ENCODE measurements at regions not wholly inside any gene's neighbourhood (a gene's known extent, or its start where the extent isn't known, plus 50 kb on each side); places are given as distances from the start of the nearest gene placed in this dataset.

DNA sequence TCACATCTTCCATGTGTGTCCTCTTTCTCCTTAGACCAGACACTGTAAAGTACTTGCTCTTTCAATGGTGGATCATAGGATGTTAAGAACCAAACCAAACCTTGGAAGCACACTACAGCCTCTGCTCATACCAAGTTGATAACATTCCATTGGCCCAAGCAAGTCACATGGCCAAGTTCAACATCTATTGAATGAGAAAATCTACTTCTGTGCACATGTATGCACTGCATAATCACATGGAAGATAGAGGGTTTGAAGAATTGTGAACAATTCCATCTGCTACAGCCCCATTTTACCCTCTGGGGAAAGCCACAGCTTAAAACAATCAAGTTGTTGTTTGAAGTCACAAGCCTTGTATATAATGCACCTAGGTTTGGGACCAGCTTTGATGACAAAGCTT lies 68.2 kb downstream of the MFAP3 start:
- no peaks in the 10 kb centered on the region for H3K9me3 ChIP-seq
- no peaks in the 10 kb centered on the region for H3K4me1 ChIP-seq
- H3K36me3 ChIP-seq (replicated peaks), result no peaks in the 10 kb centered on the region
- H3K4me3 ChIP-seq, result no peak overlapping the region
- in situ Hi-C loops (cut with MboI; ENCODE audit: low sequenced_read_pairs), result no loop called here
- DNase-seq (ENCODE audit: low spot score in 2 of 2), result no peak
- peaks cover 7% of the 10 kb centered on the region for H3K27me3 ChIP-seq (ENCODE audit: low read depth)

DNA sequence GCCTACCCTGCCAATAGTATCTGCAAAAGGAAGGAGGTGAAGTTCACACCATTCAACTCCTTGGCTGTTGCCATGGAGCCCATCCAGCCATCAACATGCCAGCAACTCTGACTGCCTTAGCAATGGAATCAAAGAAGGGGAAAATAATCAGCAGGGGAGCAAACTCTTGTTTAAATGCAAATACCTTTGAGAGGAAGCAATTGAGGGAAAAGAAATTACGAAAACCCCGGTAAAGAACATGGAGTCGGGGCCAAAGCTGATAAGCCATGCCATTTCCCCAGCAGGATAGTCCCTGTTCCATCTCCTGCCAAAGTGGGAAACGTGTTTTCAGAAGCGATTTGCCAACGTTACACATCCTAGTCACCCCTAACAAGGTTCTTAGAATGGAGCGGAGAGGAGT lies 69.0 kb downstream of the MFAP3 start:
- DNase-seq (ENCODE audit: low spot score in 2 of 2), result no peak

DNA sequence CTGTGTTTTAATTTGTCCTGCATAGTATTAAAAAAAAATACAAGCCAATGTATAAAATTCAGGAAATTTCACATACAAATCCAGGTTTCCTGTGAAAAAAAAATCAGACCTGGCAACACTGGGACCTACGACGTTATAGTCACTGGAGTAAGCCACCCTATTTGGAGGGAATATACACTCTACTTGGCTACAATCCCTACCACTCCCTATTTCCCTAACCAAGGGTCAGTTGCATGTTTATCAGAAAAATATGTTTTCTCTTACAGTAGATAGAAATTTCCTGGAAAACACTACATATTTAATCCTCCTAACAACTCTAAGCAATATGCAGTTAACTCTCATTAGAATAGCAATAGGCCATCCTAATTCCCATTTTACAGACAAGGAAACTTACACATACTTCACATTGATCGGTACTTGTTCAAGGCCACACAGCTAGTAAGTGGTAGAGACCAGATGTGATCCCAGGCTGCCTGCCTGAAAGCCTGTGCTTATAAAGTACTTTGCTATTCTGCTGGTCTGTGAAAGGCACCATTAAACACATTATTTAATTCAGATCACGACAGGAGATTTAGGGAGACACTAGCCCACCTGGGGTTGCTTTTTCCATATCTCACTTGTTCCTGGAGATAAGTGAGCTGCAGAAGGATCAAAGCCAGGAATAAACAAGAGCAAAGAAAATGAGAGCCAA lies 70.8 kb downstream of the MFAP3 start:
- in situ Hi-C loops (cut with MboI; ENCODE audit: low sequenced_read_pairs), result no loop called here
- DNase-seq (ENCODE audit: low spot score in 2 of 2), result no peak

More for the DNA sequence above, 69.0 kb downstream of the MFAP3 start:
- Histone ChIP-seq H3K4me1 (no peaks in the 10 kb centered on the region), H3K4me3 (no peak overlapping the region), H3K36me3 (replicated peaks) (no peaks in the 10 kb centered on the region), H3K9me3 (no peaks in the 10 kb centered on the region), H3K27me3 (ENCODE audit: low read depth) (peaks cover 8% of the 10 kb centered on the region)
- in situ Hi-C loops (cut with MboI; ENCODE audit: low sequenced_read_pairs), result no loop called here

DNA sequence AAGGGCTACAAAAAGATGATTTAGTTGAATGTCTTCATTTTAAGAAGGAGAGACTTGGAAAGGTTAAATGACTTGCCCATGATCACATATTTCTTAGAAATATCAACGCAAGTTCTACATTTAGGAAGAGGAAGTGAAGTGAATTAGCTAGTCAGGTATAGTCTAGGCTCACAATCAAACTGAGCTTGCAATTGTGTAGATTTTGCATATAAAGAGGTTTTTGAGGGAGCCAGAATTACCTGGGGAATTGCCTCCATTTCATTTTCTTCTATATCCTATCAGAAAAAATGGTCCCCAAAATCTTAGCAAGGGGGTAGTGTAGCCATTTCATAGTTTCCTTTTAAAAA lies 71.3 kb downstream of the MFAP3 start:
- no peaks in the 10 kb centered on the region for H3K9me3 ChIP-seq
- in situ Hi-C loops (cut with MboI; ENCODE audit: low sequenced_read_pairs), result no loop called here
- no peak for DNase-seq (ENCODE audit: low spot score in 2 of 2)
- peaks cover 12% of the 10 kb centered on the region for H3K27me3 ChIP-seq (ENCODE audit: low read depth)
- H3K4me3 ChIP-seq, result no peak overlapping the region
- H3K36me3 ChIP-seq (replicated peaks), result no peaks in the 10 kb centered on the region
- H3K4me1 ChIP-seq, result no peaks in the 10 kb centered on the region

More for the DNA sequence above, 70.8 kb downstream of the MFAP3 start:
- no peak overlapping the region for H3K4me3 ChIP-seq
- peaks cover 15% of the 10 kb centered on the region for H3K27me3 ChIP-seq (ENCODE audit: low read depth)
- no peaks in the 10 kb centered on the region for H3K4me1 ChIP-seq
- H3K36me3 ChIP-seq (replicated peaks), result no peaks in the 10 kb centered on the region
- no peaks in the 10 kb centered on the region for H3K9me3 ChIP-seq

DNA sequence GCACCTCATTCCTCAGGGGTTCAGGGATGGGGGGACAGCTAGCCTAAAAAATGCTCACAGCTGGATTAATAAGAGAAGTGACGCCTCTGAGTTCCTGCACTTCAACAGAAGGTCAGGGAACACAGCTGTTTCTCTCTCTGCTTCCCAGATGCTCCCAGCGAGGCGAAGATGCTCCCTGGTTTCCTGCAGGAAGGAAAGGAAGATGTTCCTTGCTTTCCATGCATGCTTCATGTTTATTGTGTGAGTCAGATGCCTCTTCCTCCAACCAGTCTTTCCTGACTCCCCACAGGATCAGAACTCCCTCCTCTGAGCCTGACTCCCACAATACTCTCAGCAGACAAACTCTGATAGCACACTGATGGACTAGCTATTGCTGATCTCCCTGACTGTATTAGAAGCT lies 71.9 kb downstream of the MFAP3 start:
- Histone ChIP-seq H3K4me3 (no peak overlapping the region), H3K9me3 (no peaks in the 10 kb centered on the region), H3K27me3 (ENCODE audit: low read depth) (peaks cover 10% of the 10 kb centered on the region), H3K36me3 (replicated peaks) (no peaks in the 10 kb centered on the region), H3K4me1 (no peaks in the 10 kb centered on the region)
- in situ Hi-C loops (cut with MboI; ENCODE audit: low sequenced_read_pairs), result no loop called here
- DNase-seq (ENCODE audit: low spot score in 2 of 2), result no peak

DNA sequence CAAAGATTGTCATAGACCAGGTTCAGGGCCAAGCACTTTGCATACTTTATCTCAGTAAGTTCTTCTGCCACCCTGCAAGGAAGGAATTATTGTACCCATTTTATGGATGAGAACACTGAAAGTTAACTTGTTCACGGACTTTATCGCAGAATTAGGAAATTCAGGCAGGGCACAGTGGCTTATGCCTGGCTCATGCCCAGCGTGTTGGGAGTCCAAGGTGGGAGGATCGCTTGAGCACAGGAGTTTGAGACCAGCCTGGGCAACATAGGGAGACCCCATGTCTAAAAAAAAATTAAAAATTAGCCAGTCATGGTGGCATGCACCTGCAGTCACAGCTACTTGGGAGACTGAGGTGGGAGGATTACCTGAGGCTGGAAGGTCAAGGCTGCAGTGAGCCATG lies 72.4 kb downstream of the MFAP3 start:
- in situ Hi-C loops (cut with MboI; ENCODE audit: low sequenced_read_pairs), result no loop called here
- Histone ChIP-seq H3K27me3 (ENCODE audit: low read depth) (peaks cover 10% of the 10 kb centered on the region), H3K9me3 (no peaks in the 10 kb centered on the region), H3K4me1 (no peaks in the 10 kb centered on the region), H3K4me3 (no peak overlapping the region), H3K36me3 (replicated peaks) (no peaks in the 10 kb centered on the region)
- DNase-seq (ENCODE audit: low spot score in 2 of 2), result no peak

DNA sequence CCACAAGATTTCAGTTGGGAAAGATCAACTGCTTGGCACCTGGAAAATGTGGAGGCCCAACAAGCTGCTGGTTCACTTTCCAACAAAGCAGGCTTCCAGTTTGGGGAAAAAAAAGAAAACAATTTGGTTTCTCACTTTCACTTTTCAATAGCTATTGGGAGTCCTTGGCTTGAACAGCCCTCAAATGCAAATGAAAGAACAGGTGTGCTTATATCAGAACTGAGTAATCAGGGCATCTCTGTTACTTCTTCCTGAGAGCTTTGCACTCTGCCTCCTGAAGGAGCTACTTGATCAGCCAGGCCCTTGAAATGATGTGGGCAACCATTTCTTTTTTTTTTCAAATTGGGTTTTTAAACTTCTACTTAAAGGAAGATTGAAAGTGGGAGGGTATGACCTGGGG lies 73.5 kb downstream of the MFAP3 start:
- Histone ChIP-seq H3K27me3 (ENCODE audit: low read depth) (peaks cover 10% of the 10 kb centered on the region), H3K4me1 (no peaks in the 10 kb centered on the region), H3K36me3 (replicated peaks) (no peaks in the 10 kb centered on the region), H3K4me3 (no peak overlapping the region), H3K9me3 (no peaks in the 10 kb centered on the region)
- in situ Hi-C loops (cut with MboI; ENCODE audit: low sequenced_read_pairs), result no loop called here
- no peak for DNase-seq (ENCODE audit: low spot score in 2 of 2)

DNA sequence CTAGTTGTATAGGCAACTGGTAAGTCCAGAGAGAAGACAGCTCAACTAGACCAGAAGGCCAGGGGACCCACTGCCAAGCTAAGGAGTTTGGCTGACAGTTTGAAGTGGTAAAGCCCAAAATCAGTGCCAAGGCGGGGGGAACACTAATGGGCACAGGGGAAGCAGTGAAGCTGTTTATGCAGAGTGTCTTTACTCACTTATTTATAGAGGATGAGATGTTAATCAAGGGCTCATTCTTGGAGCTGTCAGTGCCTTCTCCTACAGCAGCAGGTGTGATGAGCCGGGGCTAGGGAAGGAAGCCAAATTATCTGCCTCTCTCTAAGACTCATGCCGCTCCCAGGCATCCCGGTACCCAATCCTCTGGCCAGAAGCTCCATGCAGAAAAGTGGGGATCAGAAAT lies 75.2 kb upstream of the GALNT10 start:
- in situ Hi-C loops (cut with MboI; ENCODE audit: low sequenced_read_pairs), result no loop called here
- Histone ChIP-seq H3K4me1 (no peaks in the 10 kb centered on the region), H3K36me3 (replicated peaks) (no peaks in the 10 kb centered on the region), H3K9me3 (no peaks in the 10 kb centered on the region), H3K4me3 (no peak overlapping the region), H3K27me3 (ENCODE audit: low read depth) (peaks cover 8% of the 10 kb centered on the region; the same call in 1 of the 2 replicates)
- no peak for DNase-seq (ENCODE audit: low spot score in 2 of 2)

DNA sequence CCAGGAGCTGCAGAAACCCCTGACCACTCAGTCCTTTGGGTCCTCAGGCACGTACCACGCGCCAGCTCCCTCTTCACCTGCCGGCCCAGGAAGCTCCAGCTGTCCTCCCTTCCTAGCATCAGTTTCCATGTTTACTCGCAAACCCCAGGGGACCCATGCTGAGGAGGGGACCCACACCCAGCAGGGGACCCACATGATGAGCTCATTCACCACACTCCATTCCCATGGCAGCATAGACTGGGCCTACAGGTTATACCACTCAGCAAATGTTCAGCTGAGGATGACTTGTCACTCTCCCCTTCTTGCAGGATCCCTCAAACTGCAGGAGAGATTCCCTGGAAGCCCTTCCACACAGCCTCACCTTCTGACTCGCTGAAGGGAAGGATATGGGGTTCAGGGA lies 73.5 kb upstream of the GALNT10 start:
- no peaks in the 10 kb centered on the region for H3K4me1 ChIP-seq
- no peak overlapping the region for H3K4me3 ChIP-seq
- H3K36me3 ChIP-seq (replicated peaks), result no peaks in the 10 kb centered on the region
- H3K27me3 ChIP-seq (ENCODE audit: low read depth), result peaks cover 8% of the 10 kb centered on the region; the same call in 1 of the 2 replicates
- in situ Hi-C loops (cut with MboI; ENCODE audit: low sequenced_read_pairs), result no loop called here
- no peak for DNase-seq (ENCODE audit: low spot score in 2 of 2)
- H3K9me3 ChIP-seq, result no peaks in the 10 kb centered on the region

DNA sequence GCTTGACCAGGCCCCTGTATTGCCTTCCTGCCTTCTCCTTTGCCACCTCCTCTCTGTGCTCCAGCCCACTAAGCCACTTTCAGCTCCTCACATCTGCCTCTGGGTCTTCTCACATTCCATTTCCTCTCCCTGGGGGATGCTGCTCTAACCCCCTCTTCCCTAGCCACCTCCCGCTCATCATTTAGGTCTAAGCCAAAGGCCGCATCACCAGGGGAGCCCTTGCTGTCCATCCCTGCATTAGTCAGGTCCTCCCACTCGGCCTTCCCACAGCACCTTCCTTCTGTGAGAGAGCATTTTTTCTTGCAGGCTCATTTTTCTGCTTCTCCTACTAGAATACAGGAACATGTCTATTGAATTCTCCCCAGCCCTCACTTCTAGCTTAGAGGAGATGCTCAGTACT lies 72.6 kb upstream of the GALNT10 start:
- in situ Hi-C loops (cut with MboI; ENCODE audit: low sequenced_read_pairs), result no loop called here
- Histone ChIP-seq H3K4me1 (no peaks in the 10 kb centered on the region), H3K27me3 (ENCODE audit: low read depth) (peaks cover 5% of the 10 kb centered on the region; the same call in 1 of the 2 replicates), H3K9me3 (no peaks in the 10 kb centered on the region), H3K36me3 (replicated peaks) (no peaks in the 10 kb centered on the region), H3K4me3 (no peak overlapping the region)
- no peak for DNase-seq (ENCODE audit: low spot score in 2 of 2)

DNA sequence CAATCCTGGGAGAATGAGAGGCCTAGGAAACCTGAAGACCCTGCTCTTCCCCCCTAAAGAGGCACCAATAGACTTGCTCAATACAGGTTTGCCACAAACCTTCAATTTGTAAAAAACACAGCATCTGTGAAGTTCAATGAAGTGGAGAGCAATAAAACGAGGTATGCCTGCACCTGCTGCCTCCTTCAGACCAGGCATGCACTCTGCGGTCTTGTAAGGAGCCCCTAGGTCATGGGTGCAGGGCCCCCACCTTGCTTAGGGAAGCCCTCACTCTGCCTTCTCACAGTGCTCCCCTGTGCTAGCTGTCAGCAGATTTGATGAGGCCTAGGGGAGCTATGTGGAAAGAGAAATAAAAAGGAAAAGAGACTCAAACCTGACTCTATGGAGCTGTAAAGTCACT lies 72.1 kb upstream of the GALNT10 start:
- DNase-seq (ENCODE audit: low spot score in 2 of 2), result no peak
- no peaks in the 10 kb centered on the region for H3K9me3 ChIP-seq
- H3K4me1 ChIP-seq, result no peaks in the 10 kb centered on the region
- H3K27me3 ChIP-seq (ENCODE audit: low read depth), result peaks cover 3% of the 10 kb centered on the region; the same call in 1 of the 2 replicates
- no peaks in the 10 kb centered on the region for H3K36me3 ChIP-seq (replicated peaks)
- in situ Hi-C loops (cut with MboI; ENCODE audit: low sequenced_read_pairs), result no loop called here
- no peak overlapping the region for H3K4me3 ChIP-seq

DNA sequence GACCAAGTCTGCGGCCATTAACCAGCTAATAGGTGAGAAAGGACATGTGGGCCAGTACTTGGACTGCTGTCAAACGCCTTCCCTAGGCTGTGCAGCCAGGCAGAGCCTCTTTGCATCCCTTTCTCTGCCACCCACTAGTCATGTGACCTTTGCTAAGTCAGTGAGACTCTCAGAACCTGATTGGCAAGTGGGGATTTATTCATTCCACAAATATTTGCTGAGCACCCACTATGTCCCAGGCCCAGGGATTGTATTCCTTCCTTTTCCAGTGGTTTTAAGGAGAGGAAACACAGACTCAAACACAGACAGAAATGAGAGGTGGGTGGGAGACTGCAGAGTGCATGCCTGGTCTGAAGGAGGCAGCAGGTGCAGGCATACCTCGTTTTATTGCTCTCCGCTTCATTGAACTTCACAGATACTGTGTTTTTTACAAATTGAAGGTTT lies 71.6 kb upstream of the GALNT10 start:
- Histone ChIP-seq H3K4me3 (no peak overlapping the region), H3K9me3 (no peaks in the 10 kb centered on the region), H3K4me1 (no peaks in the 10 kb centered on the region), H3K36me3 (replicated peaks) (no peaks in the 10 kb centered on the region), H3K27me3 (ENCODE audit: low read depth) (no peaks in the 10 kb centered on the region)
- in situ Hi-C loops (cut with MboI; ENCODE audit: low sequenced_read_pairs), result no loop called here
- DNase-seq (ENCODE audit: low spot score in 2 of 2), result no peak

DNA sequence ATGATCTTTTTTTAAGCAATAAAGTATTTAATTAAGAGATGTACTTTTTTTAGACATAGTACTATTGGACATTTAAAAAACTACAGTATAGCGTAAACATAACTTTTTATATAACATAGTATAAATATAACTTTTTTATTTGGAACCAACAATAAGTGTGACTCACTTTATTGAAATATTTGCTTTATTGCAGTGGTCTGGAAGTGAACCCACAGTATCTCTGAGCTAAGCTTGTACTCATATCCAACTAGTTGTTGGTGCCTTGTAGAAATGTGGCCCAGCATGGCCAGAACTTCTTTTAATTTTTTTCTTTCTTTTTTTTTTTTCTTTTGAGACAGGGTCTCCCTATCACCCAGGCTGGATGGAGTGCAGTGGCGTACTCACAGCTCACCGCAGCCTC lies 61.5 kb upstream of the GALNT10 start:
- Histone ChIP-seq H3K4me1 (no peaks in the 10 kb centered on the region), H3K4me3 (no peak overlapping the region), H3K36me3 (replicated peaks) (no peaks in the 10 kb centered on the region), H3K27me3 (ENCODE audit: low read depth) (peaks cover 37% of the 10 kb centered on the region), H3K9me3 (no peaks in the 10 kb centered on the region)
- DNase-seq (ENCODE audit: low spot score in 2 of 2), result no peak
- in situ Hi-C loops (cut with MboI; ENCODE audit: low sequenced_read_pairs), result no loop called here

DNA sequence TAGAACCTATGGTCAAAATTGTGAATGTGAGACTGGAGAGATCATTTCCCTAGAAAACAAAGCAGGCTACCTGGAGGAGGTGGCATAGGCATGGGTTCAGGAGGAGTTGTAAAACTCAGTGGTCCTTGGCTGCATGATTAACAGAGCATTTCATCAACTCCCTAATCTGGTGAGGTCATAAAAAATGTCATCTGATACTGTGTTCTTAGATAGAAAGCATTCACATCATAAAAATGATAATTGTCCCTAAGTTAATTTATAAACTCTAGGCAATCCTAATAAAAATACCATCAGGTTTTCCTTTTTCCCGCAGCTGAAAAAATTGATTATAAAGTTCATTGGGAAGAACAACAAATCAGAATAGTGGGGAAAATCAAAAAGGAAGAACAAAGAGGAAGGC lies 60.6 kb upstream of the GALNT10 start:
- in situ Hi-C loops (cut with MboI; ENCODE audit: low sequenced_read_pairs), result no loop called here
- Histone ChIP-seq H3K27me3 (ENCODE audit: low read depth) (peaks cover 37% of the 10 kb centered on the region), H3K4me1 (no peaks in the 10 kb centered on the region), H3K4me3 (no peak overlapping the region), H3K36me3 (replicated peaks) (no peaks in the 10 kb centered on the region), H3K9me3 (no peaks in the 10 kb centered on the region)
- no peak for DNase-seq (ENCODE audit: low spot score in 2 of 2)

DNA sequence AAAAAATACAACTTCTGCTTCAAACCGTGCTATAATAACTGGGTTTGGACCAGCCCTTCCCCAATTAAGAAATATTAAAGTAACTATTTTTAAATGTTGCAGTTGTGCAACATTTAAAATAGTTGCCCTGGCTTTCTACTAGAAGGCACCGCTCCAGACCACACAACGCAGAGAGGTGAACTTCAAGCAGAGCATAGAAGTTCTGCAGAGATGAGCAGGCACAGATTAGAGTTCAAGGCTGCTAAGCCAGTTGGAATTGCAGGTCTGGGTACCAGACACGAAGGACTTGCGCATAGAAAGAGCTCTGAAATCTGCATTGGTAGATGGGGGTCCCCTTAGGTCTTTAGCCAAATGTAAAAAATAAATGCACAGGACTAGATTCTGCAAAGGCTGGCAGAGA lies 58.7 kb upstream of the GALNT10 start:
- H3K9me3 ChIP-seq, result no peaks in the 10 kb centered on the region
- no peak for DNase-seq (ENCODE audit: low spot score in 2 of 2)
- H3K27me3 ChIP-seq (ENCODE audit: low read depth), result peaks cover 37% of the 10 kb centered on the region
- in situ Hi-C loops (cut with MboI; ENCODE audit: low sequenced_read_pairs), result no loop called here
- no peak overlapping the region for H3K4me3 ChIP-seq
- no peaks in the 10 kb centered on the region for H3K4me1 ChIP-seq
- H3K36me3 ChIP-seq (replicated peaks), result no peaks in the 10 kb centered on the region

All from HAP-1 (cell line).